ENCODE measurements at regions not wholly inside any gene's neighbourhood (a gene's known extent, or its start where the extent isn't known, plus 50 kb on each side); places are given as distances from the start of the nearest gene placed in this dataset.
"Not testable (repeated sequence)": the region's sequence is repeated elsewhere in the genome, so short reads cannot be mapped to it uniquely, and the experiment has no call there.

- H3K4me3 Mint-ChIP-seq; H3K27me3 ChIP-seq (ENCODE audit: insufficient read depth, low read length); POLR2A ChIA-PET (ENCODE audit: partially characterized antibody); H3K4me3 ChIP-seq (ENCODE audit: low read length in 2 of 2); H3K9me3 Mint-ChIP-seq; CTCF ChIA-PET (ENCODE audit: partially characterized antibody); H3K4me1 Mint-ChIP-seq; H3K36me3 ChIP-seq (ENCODE audit: insufficient read depth, low read length); H3K9me3 ChIP-seq (ENCODE audit: control insufficient read depth in 1 of 2, low read length in 2 of 2); intact Hi-C loops (cut with micrococcal nuclease); H3K4me1 ChIP-seq (ENCODE audit: insufficient read depth, low read length); H3K27ac ChIP-seq (ENCODE audit: low read depth, low read length); H3K27me3 Mint-ChIP-seq; H3K36me3 Mint-ChIP-seq; H3K27ac Mint-ChIP-seq: not testable (repeated sequence)
- peak in 1 of 5 donors; percentile 0 for DNase-seq
Measured at GRCh38 chr4:118539412-118540077, 145.6 kb upstream of the METTL14 start.

GRCh38 chr4:118556576-118556975, 128.6 kb upstream of the METTL14 start:
- H3K36me3 ChIP-seq (ENCODE audit: insufficient read depth, low read length); H3K9me3 Mint-ChIP-seq; H3K4me1 Mint-ChIP-seq; H3K4me1 ChIP-seq (ENCODE audit: insufficient read depth, low read length); H3K9me3 ChIP-seq (ENCODE audit: control insufficient read depth in 1 of 2, low read length in 2 of 2); DNase-seq; POLR2A ChIA-PET (ENCODE audit: partially characterized antibody); CTCF ChIA-PET (ENCODE audit: partially characterized antibody); H3K4me3 Mint-ChIP-seq; H3K4me3 ChIP-seq (ENCODE audit: low read length in 2 of 2); intact Hi-C loops (cut with micrococcal nuclease); H3K36me3 Mint-ChIP-seq; H3K27ac ChIP-seq (ENCODE audit: low read depth, low read length); H3K27me3 ChIP-seq (ENCODE audit: insufficient read depth, low read length); H3K27ac Mint-ChIP-seq: not testable (repeated sequence)
- peaks cover 4 to 17% of the 10 kb centered on the region in 2 donors for H3K27me3 Mint-ChIP-seq

GRCh38 chr4:118557298-118557851, 127.8 kb upstream of the METTL14 start:
- no peaks in the 10 kb centered on the region for H3K4me1 ChIP-seq (ENCODE audit: insufficient read depth, low read length)
- POLR2A ChIA-PET (ENCODE audit: partially characterized antibody), result no interaction called here
- intact Hi-C loops (cut with micrococcal nuclease), result no loop called here
- H3K27ac Mint-ChIP-seq, result no peak overlapping the region
- CTCF ChIA-PET (ENCODE audit: partially characterized antibody), result no interaction called here
- no peaks in the 10 kb centered on the region for H3K36me3 Mint-ChIP-seq
- no peak for DNase-seq
- H3K27me3 ChIP-seq (ENCODE audit: insufficient read depth, low read length), result no peaks in the 10 kb centered on the region
- no peak overlapping the region for H3K4me3 Mint-ChIP-seq
- H3K36me3 ChIP-seq (ENCODE audit: insufficient read depth, low read length), result no peaks in the 10 kb centered on the region
- H3K9me3 Mint-ChIP-seq, result no peaks in the 10 kb centered on the region
- no peak overlapping the region for H3K27ac ChIP-seq (ENCODE audit: low read depth, low read length)
- H3K27me3 Mint-ChIP-seq, result peaks cover 8 to 22% of the 10 kb centered on the region in 2 donors
- no peaks in the 10 kb centered on the region for H3K4me1 Mint-ChIP-seq
- no peaks in the 10 kb centered on the region for H3K9me3 ChIP-seq (ENCODE audit: control insufficient read depth in 1 of 2, low read length in 2 of 2)
- no peak overlapping the region for H3K4me3 ChIP-seq (ENCODE audit: low read length in 2 of 2)

GRCh38 chr4:118558188-118558587, 127.0 kb upstream of the METTL14 start:
- H3K4me3 Mint-ChIP-seq; H3K36me3 Mint-ChIP-seq; H3K9me3 Mint-ChIP-seq; POLR2A ChIA-PET (ENCODE audit: partially characterized antibody); CTCF ChIA-PET (ENCODE audit: partially characterized antibody); H3K4me3 ChIP-seq (ENCODE audit: low read length in 2 of 2); H3K9me3 ChIP-seq (ENCODE audit: control insufficient read depth in 1 of 2, low read length in 2 of 2); H3K4me1 Mint-ChIP-seq; H3K4me1 ChIP-seq (ENCODE audit: insufficient read depth, low read length); H3K27ac ChIP-seq (ENCODE audit: low read depth, low read length); H3K36me3 ChIP-seq (ENCODE audit: insufficient read depth, low read length); H3K27me3 ChIP-seq (ENCODE audit: insufficient read depth, low read length); DNase-seq; intact Hi-C loops (cut with micrococcal nuclease); H3K27ac Mint-ChIP-seq: not testable (repeated sequence)
- H3K27me3 Mint-ChIP-seq, result peaks cover 8 to 24% of the 10 kb centered on the region in 2 donors

- H3K4me1 Mint-ChIP-seq; H3K27ac ChIP-seq (ENCODE audit: low read depth, low read length); H3K4me3 Mint-ChIP-seq; DNase-seq; H3K4me3 ChIP-seq (ENCODE audit: low read length in 2 of 2); H3K27ac Mint-ChIP-seq; POLR2A ChIA-PET (ENCODE audit: partially characterized antibody); H3K36me3 ChIP-seq (ENCODE audit: insufficient read depth, low read length); CTCF ChIA-PET (ENCODE audit: partially characterized antibody); intact Hi-C loops (cut with micrococcal nuclease); H3K4me1 ChIP-seq (ENCODE audit: insufficient read depth, low read length); H3K9me3 Mint-ChIP-seq; H3K27me3 ChIP-seq (ENCODE audit: insufficient read depth, low read length); H3K36me3 Mint-ChIP-seq; H3K9me3 ChIP-seq (ENCODE audit: control insufficient read depth in 1 of 2, low read length in 2 of 2): not testable (repeated sequence)
- peaks cover 10 to 22% of the 10 kb centered on the region in 2 donors for H3K27me3 Mint-ChIP-seq
Measured at GRCh38 chr4:118561559-118561958, 123.6 kb upstream of the METTL14 start.

- H3K4me3 Mint-ChIP-seq, result peak overlapping the region in 2 of 8 donors; percentile 8 to 16
- CTCF ChIA-PET (ENCODE audit: partially characterized antibody), result not testable (repeated sequence)
Measured at GRCh38 chr4:118566003-118566513, 119.1 kb upstream of the METTL14 start.

GRCh38 chr4:118572991-118573390, 112.2 kb upstream of the METTL14 start:
- not testable (repeated sequence) for H3K9me3 ChIP-seq (ENCODE audit: control insufficient read depth in 1 of 2, low read length in 2 of 2); H3K4me1 Mint-ChIP-seq; H3K27ac Mint-ChIP-seq

More at GRCh38 chr4:118566003-118566513, 119.1 kb upstream of the METTL14 start:
- H3K4me3 ChIP-seq (ENCODE audit: low read length in 2 of 2); H3K27ac Mint-ChIP-seq; H3K9me3 Mint-ChIP-seq; H3K4me1 ChIP-seq (ENCODE audit: insufficient read depth, low read length); H3K9me3 ChIP-seq (ENCODE audit: control insufficient read depth in 1 of 2, low read length in 2 of 2); H3K27me3 ChIP-seq (ENCODE audit: insufficient read depth, low read length); DNase-seq; H3K36me3 Mint-ChIP-seq; H3K27ac ChIP-seq (ENCODE audit: low read depth, low read length); POLR2A ChIA-PET (ENCODE audit: partially characterized antibody); H3K36me3 ChIP-seq (ENCODE audit: insufficient read depth, low read length); intact Hi-C loops (cut with micrococcal nuclease); H3K4me1 Mint-ChIP-seq: not testable (repeated sequence)
- H3K27me3 Mint-ChIP-seq, result peaks cover 13 to 19% of the 10 kb centered on the region in 2 donors

More at GRCh38 chr4:118572991-118573390, 112.2 kb upstream of the METTL14 start:
- H3K36me3 ChIP-seq (ENCODE audit: insufficient read depth, low read length); H3K4me3 ChIP-seq (ENCODE audit: low read length in 2 of 2); CTCF ChIA-PET (ENCODE audit: partially characterized antibody); H3K9me3 Mint-ChIP-seq; DNase-seq; H3K4me3 Mint-ChIP-seq; intact Hi-C loops (cut with micrococcal nuclease); H3K27me3 ChIP-seq (ENCODE audit: insufficient read depth, low read length); H3K27ac ChIP-seq (ENCODE audit: low read depth, low read length); POLR2A ChIA-PET (ENCODE audit: partially characterized antibody); H3K36me3 Mint-ChIP-seq; H3K4me1 ChIP-seq (ENCODE audit: insufficient read depth, low read length): not testable (repeated sequence)
- peaks cover 13 to 17% of the 10 kb centered on the region in 2 donors for H3K27me3 Mint-ChIP-seq
